Left ventricle myocardium inferior (tissue), 1 donor: ENCODE measurements at regions not wholly inside any gene's neighbourhood (a gene's known extent, or its start where the extent isn't known, plus 50 kb on each side); places are given as distances from the start of the nearest gene placed in this dataset.
"Not testable (repeated sequence)": the region's sequence is repeated elsewhere in the genome, so short reads cannot be mapped to it uniquely, and the experiment has no call there.

Experiments
- DNase-seq: peaks from one replicate; pipeline ENCODE4 v3.0.0-alpha.2; 2020
- H3K27ac ChIP-seq: fragments of 200-600 bp; replicated peaks from 2 replicates; pipeline ENCODE4 v1.8.0; 2021
- H3K27me3 ChIP-seq: fragments of 200-600 bp; 2 replicates; pipeline ENCODE4 v1.8.0; 2021; ENCODE audit warnings: low read depth
- H3K36me3 ChIP-seq: fragments of 200-600 bp; 2 replicates; pipeline ENCODE4 v1.8.0; 2021
- H3K4me1 ChIP-seq: fragments of 200-600 bp; 2 replicates; pipeline ENCODE4 v1.8.0; 2021
- H3K4me3 ChIP-seq: fragments of 200-600 bp; 2 replicates; pipeline ENCODE4 v1.8.0; 2021; ENCODE audit warnings: mild to moderate bottlenecking, moderate library complexity
- H3K9me3 ChIP-seq: fragments of 200-600 bp; replicated peaks from 2 replicates; pipeline ENCODE4 v1.8.0; 2021
- intact Hi-C: fragments of 100-400 bp; cut with micrococcal nuclease; formaldehyde crosslinking; loops from one replicate; pipeline ENCODE4 v1.11.0; 2022
- TF ChIP-seq, protein P1 (sequence below): fragments of 200-600 bp; IDR thresholded peaks from 2 replicates; pipeline ENCODE4 v1.8.0; 2021; ENCODE audit warnings: antibody characterized with exemption, mild to moderate bottlenecking, borderline replicate concordance
- donor health status: DM: no; HTN: yes; CAD: no; lungs with severe emphysema.

DNA sequence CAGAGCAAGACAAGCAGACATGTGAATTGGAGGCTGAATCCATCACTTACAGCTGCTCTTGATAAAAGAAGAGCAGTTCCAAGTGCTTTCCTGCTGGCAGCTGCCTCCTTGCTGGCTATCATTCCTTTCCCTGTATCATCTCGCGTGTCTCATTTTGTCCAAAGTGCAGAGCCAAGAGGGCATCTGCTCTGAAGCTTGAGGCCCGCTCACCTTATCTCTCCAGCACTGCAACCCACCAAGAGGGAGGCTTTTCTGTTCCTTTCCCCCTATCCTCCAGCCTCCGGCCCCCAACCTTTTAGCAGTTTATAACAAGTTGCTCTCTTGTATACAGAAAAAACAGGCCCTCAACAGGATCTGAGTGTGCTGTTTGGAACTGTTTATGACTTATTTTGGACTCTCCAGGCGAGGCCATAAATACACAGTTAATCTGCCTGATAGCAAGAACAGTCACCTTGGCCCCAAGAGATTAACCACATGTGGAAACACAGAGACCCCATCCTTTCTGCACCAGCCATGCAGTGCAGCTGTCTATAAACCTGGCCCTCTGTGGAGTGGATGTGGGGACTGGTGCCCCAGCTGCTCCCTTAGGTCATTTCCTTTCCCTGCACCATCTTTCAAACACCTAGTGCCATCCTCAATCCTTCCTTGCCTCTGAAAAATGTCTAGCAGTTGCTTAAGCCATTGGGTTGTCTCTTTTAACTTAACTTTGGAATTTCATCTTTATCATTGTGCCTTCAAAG, 172.5 kb upstream of the FERMT1 start:
- Histone ChIP-seq H3K27me3 (no peaks in the 10 kb centered on the region), H3K9me3 (peaks cover under 1% of the 10 kb centered on the region), H3K4me3 (no peak overlapping the region), H3K27ac (no peak overlapping the region), H3K36me3 (no peaks in the 10 kb centered on the region), H3K4me1 (no peaks in the 10 kb centered on the region)
- DNase-seq = no peak
- TF ChIP-seq, protein P1, sequence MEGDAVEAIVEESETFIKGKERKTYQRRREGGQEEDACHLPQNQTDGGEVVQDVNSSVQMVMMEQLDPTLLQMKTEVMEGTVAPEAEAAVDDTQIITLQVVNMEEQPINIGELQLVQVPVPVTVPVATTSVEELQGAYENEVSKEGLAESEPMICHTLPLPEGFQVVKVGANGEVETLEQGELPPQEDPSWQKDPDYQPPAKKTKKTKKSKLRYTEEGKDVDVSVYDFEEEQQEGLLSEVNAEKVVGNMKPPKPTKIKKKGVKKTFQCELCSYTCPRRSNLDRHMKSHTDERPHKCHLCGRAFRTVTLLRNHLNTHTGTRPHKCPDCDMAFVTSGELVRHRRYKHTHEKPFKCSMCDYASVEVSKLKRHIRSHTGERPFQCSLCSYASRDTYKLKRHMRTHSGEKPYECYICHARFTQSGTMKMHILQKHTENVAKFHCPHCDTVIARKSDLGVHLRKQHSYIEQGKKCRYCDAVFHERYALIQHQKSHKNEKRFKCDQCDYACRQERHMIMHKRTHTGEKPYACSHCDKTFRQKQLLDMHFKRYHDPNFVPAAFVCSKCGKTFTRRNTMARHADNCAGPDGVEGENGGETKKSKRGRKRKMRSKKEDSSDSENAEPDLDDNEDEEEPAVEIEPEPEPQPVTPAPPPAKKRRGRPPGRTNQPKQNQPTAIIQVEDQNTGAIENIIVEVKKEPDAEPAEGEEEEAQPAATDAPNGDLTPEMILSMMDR = no peak
- intact Hi-C loops = no loop called here

DNA sequence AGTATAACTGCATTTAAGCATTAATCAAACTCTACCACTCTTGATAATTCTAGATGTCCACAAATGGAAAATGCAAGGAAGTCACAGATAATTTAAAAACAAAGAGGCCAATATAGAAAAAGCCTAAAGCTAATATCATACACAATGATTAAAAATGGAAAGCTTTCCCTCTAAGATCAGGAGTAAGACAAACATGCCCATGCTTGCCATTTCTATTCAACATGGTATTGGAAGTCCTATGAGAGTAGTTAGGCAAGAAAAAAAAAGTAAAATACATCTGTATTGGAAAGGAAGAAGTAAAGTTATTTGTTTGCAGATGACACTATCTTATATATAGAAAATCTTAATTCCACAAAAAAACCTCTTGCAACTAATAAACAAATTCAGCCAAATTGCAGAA, 164.6 kb upstream of the FERMT1 start:
- Histone ChIP-seq H3K4me3 (no peak overlapping the region), H3K27ac (no peak overlapping the region), H3K9me3 (peaks cover 54% of the 10 kb centered on the region), H3K36me3 (no peaks in the 10 kb centered on the region), H3K27me3 (no peaks in the 10 kb centered on the region), H3K4me1 (no peaks in the 10 kb centered on the region)
- DNase-seq = no peak
- intact Hi-C loops = no loop called here
- TF ChIP-seq, protein P1 = no peak

DNA sequence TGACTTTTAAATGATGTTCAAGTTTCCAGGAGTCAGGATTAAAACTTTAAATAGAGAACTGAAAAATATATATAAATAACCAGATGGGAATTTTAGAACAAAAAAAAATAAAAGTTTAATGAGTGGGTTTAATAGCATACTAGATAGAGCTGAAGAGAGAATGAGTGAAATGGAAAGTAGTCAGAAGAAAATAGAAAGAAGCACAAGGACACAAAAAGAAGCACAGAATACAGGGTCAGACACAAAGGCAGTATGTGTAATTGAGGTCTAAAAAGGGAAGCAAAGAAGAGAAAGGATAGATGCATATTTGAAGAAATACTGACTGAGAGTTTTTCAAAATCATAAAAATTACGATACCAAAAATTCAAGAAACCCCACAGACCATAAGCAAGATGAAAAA, 159.8 kb upstream of the FERMT1 start:
- Histone ChIP-seq H3K27me3 (no peaks in the 10 kb centered on the region), H3K9me3 (peaks cover 48% of the 10 kb centered on the region), H3K27ac (no peak overlapping the region), H3K36me3 (no peaks in the 10 kb centered on the region), H3K4me1 (no peaks in the 10 kb centered on the region), H3K4me3 (no peak overlapping the region)
- intact Hi-C loops = no loop called here
- DNase-seq = no peak
- TF ChIP-seq, protein P1 = no peak

DNA sequence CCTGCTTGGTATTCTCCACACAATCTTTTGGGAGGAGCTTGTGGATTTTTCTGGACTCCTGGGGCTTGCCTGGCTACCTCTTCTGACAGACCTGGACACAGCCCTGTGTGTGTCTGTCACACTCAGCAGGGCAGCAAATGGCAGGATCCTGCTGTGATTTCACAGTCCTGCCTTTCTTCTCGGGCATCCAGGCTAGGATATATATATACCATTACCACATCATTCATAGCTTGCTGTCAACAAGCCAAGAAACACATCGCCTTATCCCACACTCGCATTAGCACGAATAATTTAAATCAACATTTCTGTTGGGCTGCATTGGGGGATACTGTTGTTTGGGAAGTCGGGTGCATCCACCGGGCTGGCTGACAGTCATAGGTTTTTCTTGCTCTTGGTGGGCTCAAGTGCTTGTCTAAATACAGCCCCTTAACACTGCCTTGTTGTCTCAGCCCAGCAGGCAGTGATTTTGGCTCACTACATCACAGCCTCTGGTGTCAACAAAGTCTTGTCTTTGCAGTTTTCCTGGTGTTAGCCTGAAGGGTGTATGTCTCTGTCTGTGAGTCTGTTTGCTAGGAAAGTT, 154.9 kb upstream of the FERMT1 start:
- Histone ChIP-seq H3K9me3 (peaks cover 23% of the 10 kb centered on the region), H3K27ac (no peak overlapping the region), H3K27me3 (no peaks in the 10 kb centered on the region), H3K4me3 (no peak overlapping the region), H3K36me3 (no peaks in the 10 kb centered on the region), H3K4me1 (no peaks in the 10 kb centered on the region)
- TF ChIP-seq, protein P1 = no peak
- intact Hi-C loops = no loop called here
- no peak for DNase-seq

DNA sequence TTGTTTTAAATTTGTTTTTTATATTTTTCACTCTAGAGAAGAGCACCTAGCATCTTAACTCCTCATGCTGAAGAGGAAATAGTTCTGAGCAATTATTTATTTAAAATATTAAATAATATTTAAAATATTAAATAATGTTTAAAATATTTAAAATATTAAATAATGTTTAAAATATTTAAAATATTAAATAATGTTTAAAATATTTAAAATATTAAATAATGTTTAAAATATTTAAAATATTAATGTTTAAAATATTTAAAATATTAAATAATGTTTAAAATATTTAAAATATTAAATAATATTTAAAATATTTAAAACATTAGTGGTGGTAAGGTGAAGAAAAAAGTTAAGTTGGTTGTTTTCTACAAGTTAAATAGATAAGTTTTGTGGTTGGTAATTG, 147.6 kb upstream of the FERMT1 start:
- DNase-seq, H3K36me3 ChIP-seq, H3K27me3 ChIP-seq, intact Hi-C loops, H3K4me3 ChIP-seq, H3K9me3 ChIP-seq, H3K27ac ChIP-seq, H3K4me1 ChIP-seq: not testable (repeated sequence)

DNA sequence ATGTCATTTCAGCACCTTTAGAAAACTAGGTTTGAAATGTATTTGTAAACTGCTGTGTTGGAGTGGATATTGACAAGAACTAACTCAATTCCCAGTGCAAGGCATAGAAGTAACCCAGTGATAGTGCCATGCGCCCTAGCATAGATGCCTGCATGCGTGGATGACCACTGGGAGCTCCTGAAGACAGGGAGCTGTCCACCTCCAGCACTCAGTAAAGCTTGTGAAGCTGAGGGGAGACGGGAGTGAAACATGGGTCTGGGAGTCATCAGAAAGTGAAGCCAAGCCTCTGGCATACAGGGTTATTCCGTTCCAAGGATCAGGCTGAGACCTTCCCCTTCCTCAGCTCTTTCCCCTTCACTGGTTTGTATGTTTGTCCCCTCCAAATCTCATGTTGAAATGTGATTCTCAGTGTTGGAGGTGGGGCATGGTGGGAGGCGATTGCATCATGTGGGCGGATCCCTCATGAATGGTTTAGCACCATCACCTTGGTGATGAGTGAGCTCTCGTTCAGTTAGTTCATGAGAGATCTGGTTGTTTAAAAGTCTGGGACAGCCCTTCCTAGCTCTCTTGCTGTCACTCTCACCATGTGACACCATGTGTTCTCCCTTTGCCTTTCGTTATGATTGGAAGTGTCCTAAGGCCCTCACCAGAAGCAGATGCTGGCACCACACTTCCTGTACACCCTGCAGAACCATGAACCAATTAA, 146.5 kb upstream of the FERMT1 start:
- no peak for DNase-seq
- peaks cover 15% of the 10 kb centered on the region for H3K4me1 ChIP-seq
- no peak overlapping the region for H3K4me3 ChIP-seq
- H3K36me3 ChIP-seq = no peaks in the 10 kb centered on the region
- peaks cover 6% of the 10 kb centered on the region for H3K27me3 ChIP-seq
- H3K27ac ChIP-seq = no peak overlapping the region
- TF ChIP-seq, protein P1 = no peak
- H3K9me3 ChIP-seq = no peaks in the 10 kb centered on the region
- intact Hi-C loops = no loop called here
